Sciatic nerve (tissue), 2 donors: ENCODE measurements at regions not wholly inside any gene's neighbourhood (a gene's known extent, or its start where the extent isn't known, plus 50 kb on each side); places are given as distances from the start of the nearest gene placed in this dataset.
"Not testable (repeated sequence)": the region's sequence is repeated elsewhere in the genome, so short reads cannot be mapped to it uniquely, and the experiment has no call there.

Source experiments
- ATAC-seq: fragments of 200-7000 bp; cut with Tn5 transposase; one replicate; pipeline ENCODE4 v1.9.1; 2020; ENCODE audit warnings: mild to moderate bottlenecking, moderate library complexity
- DNase-seq: peaks from one replicate; pipeline ENCODE4 v3.0.0-alpha.2; 2020; ENCODE audit warnings: low spot score
- intact Hi-C: fragments of 100-400 bp; cut with DNase I; formaldehyde crosslinking; loops from one replicate; pipeline ENCODE4 v1.14.2; 2022
- donor health status: DM: no; HTN: no; CAD: no.
- donor health status: DM: no; HTN: no; CAD: no.

DNA sequence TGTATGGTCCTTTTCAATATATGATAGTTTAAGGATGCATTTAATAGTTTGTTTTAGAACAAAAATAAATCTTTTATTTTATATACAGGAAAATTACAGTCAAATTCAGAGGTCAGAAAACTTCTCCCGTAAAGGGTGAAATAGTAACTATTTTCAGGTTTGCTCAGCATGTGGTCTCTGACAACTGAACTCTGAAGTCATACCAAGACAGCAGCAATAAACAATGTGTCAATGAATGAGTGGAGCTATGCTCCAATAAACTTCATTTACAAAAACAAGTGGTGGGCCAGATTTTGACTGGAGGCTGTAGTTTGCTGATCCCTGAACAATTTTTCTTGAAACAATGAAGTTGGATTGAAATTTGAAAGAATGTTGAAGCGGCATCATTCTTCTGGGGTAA is 123.6 kb downstream of the ZNF248 start:
- ATAC-seq = no peak
- intact Hi-C loops = no loop called here

GRCh38 chr10:37732685-37733084 is 124.7 kb downstream of the ZNF248 start:
- intact Hi-C loops = no loop called here
- no peak for DNase-seq
- no peak for ATAC-seq

More for the DNA sequence above, 123.6 kb downstream of the ZNF248 start:
- no peak for DNase-seq

DNA sequence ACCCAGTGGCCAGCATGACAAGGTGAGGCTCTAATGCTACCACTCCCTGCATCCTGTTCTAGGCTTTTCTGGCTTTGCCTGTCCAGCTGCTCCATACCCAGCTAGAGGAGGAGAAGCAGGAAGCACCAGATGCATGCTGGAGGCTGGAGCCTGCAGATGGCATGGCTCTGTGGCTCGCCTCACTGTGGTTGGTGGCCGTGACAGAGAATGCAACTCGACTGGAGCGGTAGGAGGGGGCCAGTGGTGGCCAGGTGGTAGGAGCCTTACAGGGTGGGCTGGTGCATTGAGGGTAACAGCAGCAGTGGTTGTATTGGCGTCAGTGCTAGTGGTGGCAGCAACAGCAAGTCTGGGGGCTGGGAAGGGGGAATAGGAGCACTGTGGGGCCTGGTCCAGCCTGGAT is 128.6 kb downstream of the ZNF248 start:
- no peak for ATAC-seq
- no peak for DNase-seq
- intact Hi-C loops = no loop called here

DNA sequence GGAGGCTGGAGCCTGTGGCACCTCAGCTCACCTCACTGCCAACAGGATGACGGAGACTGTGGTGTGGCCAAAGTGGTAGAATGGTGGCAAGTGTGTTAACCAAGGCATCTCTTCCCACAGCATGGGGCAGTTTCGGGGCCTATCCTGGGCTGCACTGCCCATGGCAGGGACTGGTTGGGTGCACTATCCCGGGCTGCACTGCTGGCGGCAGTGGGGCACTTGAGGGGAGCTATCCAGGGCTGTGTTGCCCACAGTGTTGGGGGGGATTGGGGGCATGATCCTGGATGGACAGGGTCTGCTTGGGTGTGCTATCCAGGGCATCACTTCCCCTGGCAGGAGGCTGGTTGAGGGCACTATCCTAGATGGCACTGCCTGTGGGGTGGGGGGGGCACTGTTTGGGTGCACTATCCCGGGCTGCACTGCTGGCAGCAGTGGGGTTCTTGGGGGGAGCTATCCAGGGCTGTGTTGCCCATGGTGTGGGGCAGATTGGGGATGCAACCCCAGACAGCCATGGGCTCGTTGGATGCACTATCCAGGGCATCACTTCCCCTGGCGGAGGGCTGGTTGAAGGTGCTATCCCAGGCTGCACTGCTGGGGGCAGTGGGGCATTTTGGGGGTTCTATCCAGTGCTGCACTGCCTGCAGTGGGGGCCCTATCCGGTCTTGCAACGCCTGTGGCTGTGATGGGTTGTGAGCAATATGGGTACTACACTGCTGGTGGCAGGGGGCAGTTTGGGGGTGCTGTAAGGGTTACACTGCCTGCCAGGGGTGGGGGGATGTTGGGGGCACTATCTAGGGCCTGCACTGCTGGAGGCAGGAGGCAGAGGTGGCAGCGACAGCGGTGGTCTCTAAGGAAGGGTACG is 129.7 kb downstream of the ZNF248 start:
- intact Hi-C loops = no loop called here
- no peak for DNase-seq
- no peak for ATAC-seq

GRCh38 chr10:37721100-37721499 is 136.3 kb downstream of the ZNF248 start:
- intact Hi-C loops = no loop called here
- no peak for ATAC-seq
- no peak for DNase-seq

GRCh38 chr10:37718060-37718459 is 139.3 kb downstream of the ZNF248 start:
- ATAC-seq, DNase-seq, intact Hi-C loops: not testable (repeated sequence)

DNA sequence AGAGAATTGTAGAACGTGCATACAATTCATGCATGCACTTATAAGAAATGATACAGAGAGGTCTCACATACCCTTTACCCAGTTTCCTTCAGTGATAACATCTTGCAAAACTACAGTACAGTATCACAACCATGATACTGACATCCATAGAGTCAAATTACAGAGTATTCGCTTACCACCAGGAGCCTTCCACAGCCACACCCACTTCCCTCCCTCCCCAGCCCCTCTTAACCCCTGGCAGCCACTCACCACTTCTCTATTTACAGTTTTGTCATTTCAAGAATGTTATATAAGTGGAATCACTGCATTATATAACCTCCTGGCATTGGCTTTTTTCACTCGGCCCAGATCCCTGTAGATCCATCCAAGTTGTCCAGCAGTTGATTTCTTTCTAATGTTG is 143.8 kb downstream of the ZNF248 start:
- ATAC-seq (no peak), DNase-seq (no peak)
- intact Hi-C loops = no loop called here

GRCh38 chr10:37713132-37713501 is 144.3 kb downstream of the ZNF248 start:
- DNase-seq (no peak), ATAC-seq (no peak)
- intact Hi-C loops = no loop called here

DNA sequence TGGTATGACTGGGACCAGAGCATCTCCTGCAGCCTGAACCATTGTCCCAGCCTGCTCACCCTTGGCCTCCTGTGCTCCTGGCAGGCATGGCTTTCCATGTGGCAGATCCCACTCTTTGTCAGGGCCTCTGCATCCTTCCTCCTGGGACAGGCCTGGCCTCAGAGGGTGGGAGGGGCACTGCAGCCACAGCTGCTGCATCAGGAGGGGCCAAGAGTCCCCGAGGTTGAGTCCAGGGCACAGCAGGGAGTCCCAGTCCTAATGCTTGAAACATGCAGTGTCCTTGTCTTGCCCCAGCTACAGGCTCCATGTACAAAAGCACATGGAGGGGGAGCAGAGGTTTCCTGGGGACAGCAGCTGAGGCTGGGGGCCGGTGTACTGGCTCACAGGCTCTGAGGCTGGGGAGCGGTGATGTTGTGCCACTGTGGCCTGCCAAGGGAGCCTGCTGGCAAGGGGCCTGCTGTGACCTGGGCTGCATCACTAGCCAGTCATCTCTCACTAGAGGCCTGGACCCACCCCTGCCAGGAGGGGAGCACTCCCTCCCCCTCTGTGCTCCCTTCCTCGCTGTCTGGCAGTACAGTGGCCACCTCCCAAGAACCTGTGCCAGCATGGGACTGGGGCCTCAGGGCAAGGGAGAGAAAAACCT is 144.8 kb downstream of the ZNF248 start:
- DNase-seq = no peak
- intact Hi-C loops = no loop called here
- ATAC-seq = peak; percentile 24

DNA sequence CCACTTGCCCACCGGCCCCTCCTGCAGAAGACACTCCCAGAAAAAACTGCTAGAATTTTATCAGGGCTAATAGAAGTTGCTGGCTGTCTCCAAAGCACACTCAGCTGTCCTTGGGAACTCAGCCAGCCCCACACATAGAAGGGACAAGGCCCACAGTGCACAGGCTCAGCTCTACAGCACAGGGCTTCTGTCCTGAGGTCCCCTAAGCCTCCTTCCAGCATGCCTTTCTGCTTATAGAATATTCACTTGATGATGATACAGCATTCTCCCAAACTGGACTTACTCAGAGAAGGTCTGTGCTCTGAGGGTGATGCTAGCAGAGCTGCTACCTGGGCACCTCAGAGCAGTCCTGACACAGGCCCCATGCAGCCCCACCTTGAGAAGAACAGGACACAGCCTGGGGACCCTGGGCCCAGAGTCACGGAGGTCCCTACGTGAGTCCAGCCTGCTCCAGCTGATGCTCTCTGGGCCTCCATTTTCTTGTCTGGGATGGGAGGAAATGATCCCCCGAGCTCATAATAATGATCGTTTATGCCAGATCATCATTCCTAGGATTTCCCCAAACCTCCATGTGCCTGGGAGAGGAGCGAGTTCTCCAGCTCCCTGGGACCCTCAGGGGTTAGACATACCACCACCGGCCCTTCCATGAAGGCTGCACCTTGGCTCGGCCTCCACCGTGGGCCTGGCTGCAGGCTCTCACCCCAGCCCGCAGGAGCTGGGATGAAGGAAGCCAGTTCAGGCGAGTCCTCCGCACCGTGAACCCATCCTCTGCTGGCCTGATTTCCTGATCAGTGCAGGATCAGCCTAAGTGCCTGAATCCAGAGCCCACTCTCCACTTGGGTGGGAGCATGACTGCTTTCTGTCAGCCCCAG is 145.6 kb downstream of the ZNF248 start:
- no peak for ATAC-seq
- intact Hi-C loops = no loop called here
- no peak for DNase-seq

DNA sequence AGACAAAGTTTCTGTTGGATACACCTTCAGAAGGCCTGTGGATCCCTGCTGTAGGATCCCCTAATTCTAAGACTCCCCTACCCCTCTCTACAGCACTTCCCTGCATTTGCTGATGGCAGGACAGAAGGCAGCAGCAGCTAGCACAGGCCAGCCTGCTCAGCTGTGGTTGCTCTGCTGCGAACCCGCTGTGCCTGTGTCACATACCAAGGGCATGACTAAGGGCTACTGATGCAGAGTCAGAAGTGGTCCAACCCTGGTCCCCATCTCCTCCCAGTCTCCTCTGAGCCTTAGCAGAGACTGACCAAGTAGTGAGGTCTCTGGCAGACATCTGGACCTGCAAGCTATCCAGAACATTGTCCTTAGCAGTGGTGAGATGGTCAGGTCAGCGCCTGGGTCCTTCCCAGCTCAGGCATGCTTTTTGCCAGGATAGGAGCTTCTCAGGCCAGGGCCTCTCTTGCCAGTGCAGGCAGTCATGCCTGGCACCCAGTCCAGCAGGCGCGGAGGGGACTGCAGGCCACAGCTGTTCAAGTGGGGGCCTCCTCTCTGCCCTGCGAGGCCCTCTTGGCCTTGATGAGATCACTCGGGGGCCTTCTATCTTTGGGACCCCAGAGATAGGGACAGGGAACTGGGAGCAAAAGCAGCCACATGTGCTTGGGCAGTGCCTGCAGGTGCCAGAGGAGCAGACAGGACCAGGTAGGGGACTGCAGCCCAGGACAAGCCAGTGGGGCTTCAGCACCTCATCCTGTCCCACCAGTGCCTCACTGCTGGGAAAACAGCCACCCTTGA is 146.4 kb downstream of the ZNF248 start:
- ATAC-seq (no peak), DNase-seq (no peak)
- intact Hi-C loops = no loop called here

DNA sequence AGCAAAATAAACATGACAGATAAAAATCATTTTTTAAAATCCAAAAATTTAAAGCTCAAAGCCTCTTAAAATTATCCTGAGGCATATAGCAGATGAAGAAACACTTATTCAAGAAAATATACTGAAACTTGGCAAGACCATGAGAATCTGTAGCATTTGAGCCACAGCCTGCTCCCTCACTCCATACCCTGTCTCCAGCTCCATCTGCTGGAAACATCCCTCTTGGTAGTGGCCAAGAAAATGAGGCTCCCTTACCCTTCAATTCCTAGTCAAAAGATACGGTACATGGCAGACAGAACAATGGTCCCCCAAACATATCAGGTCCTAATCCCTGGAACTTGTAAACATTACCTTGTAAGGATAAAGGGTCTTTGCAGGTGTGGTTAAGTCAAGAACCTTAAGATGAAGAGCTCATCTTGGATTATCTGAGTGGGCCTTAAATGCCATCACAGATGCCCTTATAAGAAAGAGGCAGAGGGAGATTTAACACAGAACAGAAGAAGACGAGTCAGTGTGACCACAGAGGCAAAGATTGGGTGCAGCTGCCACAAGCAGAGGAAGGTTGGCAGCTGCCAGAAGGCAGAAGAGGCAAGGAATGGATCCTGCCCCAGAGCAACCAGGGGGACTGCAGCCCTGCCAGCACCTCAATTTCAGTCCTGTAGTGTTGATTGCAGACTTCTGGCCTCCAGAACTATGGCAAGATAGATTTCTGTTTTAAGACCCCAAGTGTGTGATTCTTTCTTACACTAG is 149.4 kb downstream of the ZNF248 start:
- DNase-seq = no peak
- intact Hi-C loops = loop anchor here (10.0 kb wide), 1 partner anchor 1143 kb away; no protein-coding TSS in a partner anchor
- ATAC-seq = no peak

- DNase-seq = peak; percentile 50
- peak; percentile 21 for ATAC-seq
- intact Hi-C loops = loop anchor here (10.0 kb wide), 1 partner anchor 1140 kb away; no protein-coding TSS in a partner anchor
These were observed 152.8 kb downstream of the ZNF248 start for GRCh38 chr10:37704566-37704965.

- ATAC-seq (no peak), DNase-seq (no peak)
- intact Hi-C loops = loop anchor here (10.0 kb wide), 1 partner anchor 1139 kb away; no protein-coding TSS in a partner anchor
These were observed 153.5 kb downstream of the ZNF248 start for GRCh38 chr10:37703833-37704382.

- DNase-seq (no peak), ATAC-seq (no peak)
These were observed 154.3 kb downstream of the ZNF248 start for GRCh38 chr10:37703114-37703513.

GRCh38 chr10:37701781-37702493 is 155.5 kb downstream of the ZNF248 start:
- ATAC-seq = no peak
- intact Hi-C loops = loop anchor here (10.0 kb wide), 1 partner anchor 1137 kb away; no protein-coding TSS in a partner anchor
- peak; percentile 44 for DNase-seq

More at GRCh38 chr10:37703114-37703513, 154.3 kb downstream of the ZNF248 start:
- intact Hi-C loops = loop anchor here (10.0 kb wide), 1 partner anchor 1138 kb away; no protein-coding TSS in a partner anchor
